Eye (tissue), 1 donor: ENCODE measurements at regions not wholly inside any gene's neighbourhood (a gene's known extent, or its start where the extent isn't known, plus 50 kb on each side); places are given as distances from the start of the nearest gene placed in this dataset.

Experiments
- DNase-seq: peaks from one replicate; pipeline ENCODE4 v3.0.0-alpha.2; 2015

GRCh38 chr1:25080294-25081209, 150.5 kb upstream of the RUNX3 start:
- no peak for DNase-seq

- DNase-seq: no peak
Measured at GRCh38 chr1:25079048-25079447, 149.0 kb upstream of the RUNX3 start.

GRCh38 chr1:25074351-25075227, 144.5 kb upstream of the RUNX3 start:
- DNase-seq: no peak

- DNase-seq: no peak
Measured at GRCh38 chr1:25073640-25074270, 143.7 kb upstream of the RUNX3 start.

GRCh38 chr1:25072461-25072860, 142.4 kb upstream of the RUNX3 start:
- no peak for DNase-seq

GRCh38 chr1:25068829-25069228, 138.8 kb upstream of the RUNX3 start:
- no peak for DNase-seq

GRCh38 chr1:25068316-25068715, 138.2 kb upstream of the RUNX3 start:
- no peak for DNase-seq

GRCh38 chr1:25067518-25068251, 137.6 kb upstream of the RUNX3 start:
- DNase-seq: peak; percentile 75

- DNase-seq: no peak
Measured at GRCh38 chr1:25066731-25067517, 136.8 kb upstream of the RUNX3 start.

GRCh38 chr1:25066256-25066655, 136.2 kb upstream of the RUNX3 start:
- peak; percentile 58 for DNase-seq

- DNase-seq: peak; percentile 52
Measured at GRCh38 chr1:25065795-25066238, 135.7 kb upstream of the RUNX3 start.

GRCh38 chr1:25065321-25065721, 135.2 kb upstream of the RUNX3 start:
- DNase-seq: peak; percentile 57

- DNase-seq: no peak
Measured at GRCh38 chr1:25064465-25065240, 134.6 kb upstream of the RUNX3 start.

GRCh38 chr1:25063591-25064416, 133.7 kb upstream of the RUNX3 start:
- DNase-seq: peak; percentile 57

- no peak for DNase-seq
Measured at GRCh38 chr1:25062621-25063255, 132.7 kb upstream of the RUNX3 start.

- DNase-seq: no peak
Measured at GRCh38 chr1:25061261-25061995, 131.4 kb upstream of the RUNX3 start.

GRCh38 chr1:25057188-25057587, 127.1 kb upstream of the RUNX3 start:
- DNase-seq: no peak

GRCh38 chr1:25056536-25056935, 126.5 kb upstream of the RUNX3 start:
- DNase-seq: no peak

GRCh38 chr1:25055961-25056360, 125.9 kb upstream of the RUNX3 start:
- no peak for DNase-seq
